DMS 273 (cell line): ENCODE measurements at regions not wholly inside any gene's neighbourhood (a gene's known extent, or its start where the extent isn't known, plus 50 kb on each side); places are given as distances from the start of the nearest gene placed in this dataset.
A peak's percentile ranks its signal among the peaks of the same experiment; 100 is the strongest.

Source experiments
- DNase-seq: peaks from one replicate; lab custom pipeline; 2025; ENCODE audit not compliant: unreplicated experiment; lab: John Stamatoyannopoulos, UW

- no peak for DNase-seq
These were observed 372.8 kb downstream of the MTX2 start for GRCh38 chr2:176642074-176642473.

- peak; percentile 45 for DNase-seq
These were observed 374.4 kb downstream of the MTX2 start for GRCh38 chr2:176643646-176644045.

- DNase-seq, result no peak
These were observed 376.3 kb downstream of the MTX2 start for GRCh38 chr2:176645494-176645893.

- no peak for DNase-seq
These were observed 376.9 kb downstream of the MTX2 start for GRCh38 chr2:176646033-176646615.

GRCh38 chr2:176647325-176648165 is 378.3 kb downstream of the MTX2 start:
- DNase-seq, result no peak

GRCh38 chr2:176648700-176649297 is 379.6 kb downstream of the MTX2 start:
- no peak for DNase-seq

GRCh38 chr2:176650104-176650837 is 381.0 kb downstream of the MTX2 start:
- peak; percentile 37 for DNase-seq

GRCh38 chr2:176650838-176651555 is 381.8 kb downstream of the MTX2 start:
- no peak for DNase-seq

- peak; percentile 85 for DNase-seq
These were observed 383.3 kb downstream of the MTX2 start for GRCh38 chr2:176652300-176653182.

GRCh38 chr2:176653479-176654443 is 384.5 kb downstream of the MTX2 start:
- DNase-seq, result peak; percentile 88

GRCh38 chr2:176656038-176656775 is 387.0 kb downstream of the MTX2 start:
- DNase-seq, result no peak

- DNase-seq, result no peak
These were observed 387.5 kb downstream of the MTX2 start for GRCh38 chr2:176656776-176657140.

GRCh38 chr2:176657393-176657792 is 388.2 kb downstream of the MTX2 start:
- no peak for DNase-seq

GRCh38 chr2:176658708-176659107 is 389.5 kb downstream of the MTX2 start:
- no peak for DNase-seq

- DNase-seq, result no peak
These were observed 393.5 kb downstream of the MTX2 start for GRCh38 chr2:176662753-176663152.

GRCh38 chr2:176664478-176664877 is 395.2 kb downstream of the MTX2 start:
- DNase-seq, result no peak

- DNase-seq, result no peak
These were observed 395.8 kb downstream of the MTX2 start for GRCh38 chr2:176665086-176665485.

- no peak for DNase-seq
These were observed 399.7 kb downstream of the MTX2 start for GRCh38 chr2:176668912-176669311.
